ENCODE measurements at regions not wholly inside any gene's neighbourhood (a gene's known extent, or its start where the extent isn't known, plus 50 kb on each side); places are given as distances from the start of the nearest gene placed in this dataset.

DNA sequence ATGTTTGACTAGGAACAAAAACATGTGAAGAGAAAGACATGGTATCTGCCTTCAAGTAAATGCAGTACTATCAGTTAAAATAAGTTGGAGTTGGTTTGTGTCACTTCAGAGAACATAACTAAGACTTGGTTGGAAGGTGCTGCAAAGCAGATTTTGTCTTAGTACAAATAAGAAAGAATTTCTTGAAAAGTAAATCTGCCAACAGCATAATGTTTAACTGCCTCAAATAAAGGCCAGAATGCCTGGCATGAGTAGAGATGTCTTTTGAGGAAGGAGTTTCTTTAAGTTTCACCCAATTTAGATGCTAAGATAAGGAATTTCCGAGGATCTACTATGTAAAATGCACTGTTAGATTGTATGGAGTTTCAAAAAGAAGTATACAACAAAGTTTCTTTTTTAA is 409.7 kb downstream of the PIK3C3 start:
- Histone ChIP-seq H3K4me3 (replicated peaks in 1 of 3; ENCODE audit: insufficient read depth in 1 of 3, low read depth in 1 of 3, low read length in 3 of 3) (no peak overlapping the region), H3K79me2 (ENCODE audit: control insufficient read depth, insufficient read depth, low read length) (no peaks in the 10 kb centered on the region), H3K27ac (ENCODE audit: insufficient read depth, low read depth, low read length) (no peak overlapping the region), H3K9me3 (replicated peaks; ENCODE audit: control insufficient read depth, insufficient read depth, low read length) (peaks cover 2% of the 10 kb centered on the region), H4K20me1 (replicated peaks; ENCODE audit: control insufficient read depth, extremely low read depth, insufficient read depth, low read length) (no peaks in the 10 kb centered on the region), H3K36me3 (ENCODE audit: control insufficient read depth in 2 of 2, extremely low read depth in 1 of 2, insufficient read depth in 2 of 2, low read length in 2 of 2) (no peaks in the 10 kb centered on the region), H3K4me1 (ENCODE audit: control insufficient read depth, extremely low read depth, insufficient read depth, low read length) (no peaks in the 10 kb centered on the region), H3K27me3 (ENCODE audit: control insufficient read depth in 2 of 2, insufficient read depth in 2 of 2, low read length in 2 of 2) (no peaks in the 10 kb centered on the region), H3K9ac (replicated peaks; ENCODE audit: extremely low read depth, insufficient read depth, low read length) (no peak overlapping the region), H3K9me1 (replicated peaks; ENCODE audit: control insufficient read depth, extremely low read depth, insufficient read depth, low read length) (no peaks in the 10 kb centered on the region), H3K4me2 (ENCODE audit: insufficient read depth, low read length) (no peak overlapping the region), H2AFZ (ENCODE audit: low read depth, low read length) (no peak overlapping the region)
- CTCF ChIA-PET, result no interaction called here
- dilution Hi-C loops (cut with MboI; ENCODE audit: extremely low pct_ligation_motif_present, low sequenced_read_pairs), result no loop called here
- intact Hi-C loops (cut with micrococcal nuclease), result no loop called here
- BruUV-seq (replicated peaks), result no TSS peak
- FAIRE-seq (no peak), DNase-seq (ENCODE audit: low read depth, low spot score) (no peak)
- POLR2A ChIA-PET, result no interaction called here
- no peak for TF ChIP-seq FOS (IDR thresholded peaks at IDR 0.05; ENCODE audit: borderline replicate concordance, insufficient read depth, low read length)
- TF ChIP-seq, protein P1, sequence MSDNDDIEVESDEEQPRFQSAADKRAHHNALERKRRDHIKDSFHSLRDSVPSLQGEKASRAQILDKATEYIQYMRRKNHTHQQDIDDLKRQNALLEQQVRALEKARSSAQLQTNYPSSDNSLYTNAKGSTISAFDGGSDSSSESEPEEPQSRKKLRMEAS (IDR thresholded peaks at IDR 0.05; ENCODE audit: insufficient read depth, insufficient read length), result no peak
- no peak for TF ChIP-seq JUN (IDR thresholded peaks at IDR 0.05; ENCODE audit: borderline replicate concordance, insufficient read depth, insufficient read length, low read depth)

DNA sequence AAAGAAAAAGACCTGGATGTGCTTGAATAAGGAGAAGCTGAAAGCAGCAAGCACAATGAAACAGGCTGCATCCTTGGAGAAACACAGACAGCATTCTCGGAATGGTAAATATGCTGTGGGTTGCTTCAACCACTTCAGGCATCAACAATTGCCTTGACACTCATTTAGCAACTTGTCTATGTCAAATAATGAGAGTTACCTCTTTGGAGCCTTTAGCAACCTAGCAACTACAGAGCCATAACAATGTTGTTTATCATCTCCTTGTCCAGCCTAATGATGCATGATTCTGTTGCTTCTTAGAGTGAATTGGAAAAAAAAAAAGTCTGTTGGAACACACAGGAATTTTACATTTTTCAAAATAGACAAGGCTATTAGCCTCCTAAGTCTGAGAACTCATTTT is 410.6 kb downstream of the PIK3C3 start:
- no peak for FAIRE-seq
- H3K4me2 ChIP-seq (ENCODE audit: insufficient read depth, low read length), result no peak overlapping the region
- no peaks in the 10 kb centered on the region for H3K36me3 ChIP-seq (ENCODE audit: control insufficient read depth in 2 of 2, extremely low read depth in 1 of 2, insufficient read depth in 2 of 2, low read length in 2 of 2)
- dilution Hi-C loops (cut with MboI; ENCODE audit: extremely low pct_ligation_motif_present, low sequenced_read_pairs) (no loop called here), intact Hi-C loops (cut with micrococcal nuclease) (no loop called here)
- peaks cover 2% of the 10 kb centered on the region for H3K9me3 ChIP-seq (replicated peaks; ENCODE audit: control insufficient read depth, insufficient read depth, low read length)
- H4K20me1 ChIP-seq (replicated peaks; ENCODE audit: control insufficient read depth, extremely low read depth, insufficient read depth, low read length), result no peaks in the 10 kb centered on the region
- CTCF ChIA-PET, result no interaction called here
- no TSS peak for BruUV-seq (replicated peaks)
- no peaks in the 10 kb centered on the region for H3K79me2 ChIP-seq (ENCODE audit: control insufficient read depth, insufficient read depth, low read length)
- TF ChIP-seq, protein P2, sequence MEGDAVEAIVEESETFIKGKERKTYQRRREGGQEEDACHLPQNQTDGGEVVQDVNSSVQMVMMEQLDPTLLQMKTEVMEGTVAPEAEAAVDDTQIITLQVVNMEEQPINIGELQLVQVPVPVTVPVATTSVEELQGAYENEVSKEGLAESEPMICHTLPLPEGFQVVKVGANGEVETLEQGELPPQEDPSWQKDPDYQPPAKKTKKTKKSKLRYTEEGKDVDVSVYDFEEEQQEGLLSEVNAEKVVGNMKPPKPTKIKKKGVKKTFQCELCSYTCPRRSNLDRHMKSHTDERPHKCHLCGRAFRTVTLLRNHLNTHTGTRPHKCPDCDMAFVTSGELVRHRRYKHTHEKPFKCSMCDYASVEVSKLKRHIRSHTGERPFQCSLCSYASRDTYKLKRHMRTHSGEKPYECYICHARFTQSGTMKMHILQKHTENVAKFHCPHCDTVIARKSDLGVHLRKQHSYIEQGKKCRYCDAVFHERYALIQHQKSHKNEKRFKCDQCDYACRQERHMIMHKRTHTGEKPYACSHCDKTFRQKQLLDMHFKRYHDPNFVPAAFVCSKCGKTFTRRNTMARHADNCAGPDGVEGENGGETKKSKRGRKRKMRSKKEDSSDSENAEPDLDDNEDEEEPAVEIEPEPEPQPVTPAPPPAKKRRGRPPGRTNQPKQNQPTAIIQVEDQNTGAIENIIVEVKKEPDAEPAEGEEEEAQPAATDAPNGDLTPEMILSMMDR (IDR thresholded peaks at IDR 0.05; ENCODE audit: extremely low read depth in 1 of 2, insufficient read depth in 1 of 2, low read depth in 1 of 2, low read length in 2 of 2), result no peak
- TF ChIP-seq POLR2AphosphoS5 (IDR thresholded peaks at IDR 0.05; ENCODE audit: insufficient read depth, low read depth, low read length) (no peak), FOS (IDR thresholded peaks at IDR 0.05; ENCODE audit: borderline replicate concordance, insufficient read depth, low read length) (no peak), JUN (IDR thresholded peaks at IDR 0.05; ENCODE audit: borderline replicate concordance, insufficient read depth, insufficient read length, low read depth) (no peak), EZH2 (IDR thresholded peaks at IDR 0.05; ENCODE audit: borderline replicate concordance, low read depth, low read length, severe bottlenecking) (no peak), GATA2 (IDR thresholded peaks at IDR 0.05; ENCODE audit: insufficient read depth, insufficient read length, low read depth, low read length) (no peak), POLR2A (IDR thresholded peaks at IDR 0.05; ENCODE audit: low read depth, low read length) (no peak), MYC (IDR thresholded peaks at IDR 0.05; ENCODE audit: low read depth, low read length) (no peak)
- TF ChIP-seq, protein P1 (IDR thresholded peaks at IDR 0.05; ENCODE audit: insufficient read depth, insufficient read length), result no peak
- no peak overlapping the region for H3K4me3 ChIP-seq (replicated peaks in 1 of 3; ENCODE audit: insufficient read depth in 1 of 3, low read depth in 1 of 3, low read length in 3 of 3)
- H3K27ac ChIP-seq (ENCODE audit: insufficient read depth, low read depth, low read length), result no peak overlapping the region
- no peaks in the 10 kb centered on the region for H3K9me1 ChIP-seq (replicated peaks; ENCODE audit: control insufficient read depth, extremely low read depth, insufficient read depth, low read length)
- no peak for DNase-seq (ENCODE audit: low read depth, low spot score)
- no peaks in the 10 kb centered on the region for H3K27me3 ChIP-seq (ENCODE audit: control insufficient read depth in 2 of 2, insufficient read depth in 2 of 2, low read length in 2 of 2)
- H2AFZ ChIP-seq (ENCODE audit: low read depth, low read length), result no peak overlapping the region
- no peak overlapping the region for H3K9ac ChIP-seq (replicated peaks; ENCODE audit: extremely low read depth, insufficient read depth, low read length)
- POLR2A ChIA-PET, result no interaction called here
- H3K4me1 ChIP-seq (ENCODE audit: control insufficient read depth, extremely low read depth, insufficient read depth, low read length), result no peaks in the 10 kb centered on the region

All from endothelial cell of umbilical vein (primary cell).